ENCODE measurements at regions not wholly inside any gene's neighbourhood (a gene's known extent, or its start where the extent isn't known, plus 50 kb on each side); places are given as distances from the start of the nearest gene placed in this dataset.

- no peak for DNase-seq (ENCODE audit: low read depth)
Measured at GRCh38 chr6:99219788-99220187, 129.7 kb downstream of the FAXC start.

- DNase-seq (ENCODE audit: low read depth) = no peak
Measured at GRCh38 chr6:99216959-99217358, 132.5 kb downstream of the FAXC start.

GRCh38 chr6:99195986-99196655 is 153.4 kb downstream of the FAXC start:
- no peak for DNase-seq (ENCODE audit: low read depth)

GRCh38 chr6:99192561-99192960 is 156.9 kb downstream of the FAXC start:
- no peak for DNase-seq (ENCODE audit: low read depth)

GRCh38 chr6:99189823-99190721 is 159.4 kb downstream of the FAXC start:
- DNase-seq (ENCODE audit: low read depth) = peak; percentile 27

GRCh38 chr6:99187429-99187828 is 162.0 kb downstream of the FAXC start:
- no peak for DNase-seq (ENCODE audit: low read depth)

GRCh38 chr6:99186417-99186816 is 163.1 kb downstream of the FAXC start:
- DNase-seq (ENCODE audit: low read depth) = no peak

GRCh38 chr6:99185525-99185924 is 163.9 kb downstream of the FAXC start:
- no peak for DNase-seq (ENCODE audit: low read depth)

- no peak for DNase-seq (ENCODE audit: low read depth)
Measured at GRCh38 chr6:99184696-99185095, 164.8 kb downstream of the FAXC start.

GRCh38 chr6:99183066-99183465 is 166.4 kb downstream of the FAXC start:
- no peak for DNase-seq (ENCODE audit: low read depth)

- DNase-seq (ENCODE audit: low read depth) = no peak
Measured at GRCh38 chr6:99181174-99181573, 168.3 kb downstream of the FAXC start.

GRCh38 chr6:99178168-99178567 is 171.3 kb downstream of the FAXC start:
- no peak for DNase-seq (ENCODE audit: low read depth)

GRCh38 chr6:99177736-99178135 is 171.7 kb downstream of the FAXC start:
- no peak for DNase-seq (ENCODE audit: low read depth)

- no peak for DNase-seq (ENCODE audit: low read depth)
Measured at GRCh38 chr6:99165838-99166237, 183.6 kb downstream of the FAXC start.

- DNase-seq (ENCODE audit: low read depth) = no peak
Measured at GRCh38 chr6:99152347-99152643, 197.2 kb downstream of the FAXC start.

GRCh38 chr6:99151634-99152346 is 197.7 kb downstream of the FAXC start:
- DNase-seq (ENCODE audit: low read depth) = peak; percentile 40

GRCh38 chr6:99148761-99149160 is 200.7 kb downstream of the FAXC start:
- DNase-seq (ENCODE audit: low read depth) = no peak

GRCh38 chr6:99148111-99148510 is 200.4 kb upstream of the FBXL4 start:
- no peak for DNase-seq (ENCODE audit: low read depth)

GRCh38 chr6:99147206-99147605 is 199.5 kb upstream of the FBXL4 start:
- no peak for DNase-seq (ENCODE audit: low read depth)

- DNase-seq (ENCODE audit: low read depth) = no peak
Measured at GRCh38 chr6:99146711-99147110, 199.0 kb upstream of the FBXL4 start.

- DNase-seq (ENCODE audit: low read depth) = no peak
Measured at GRCh38 chr6:99145738-99146137, 198.0 kb upstream of the FBXL4 start.

- no peak for DNase-seq (ENCODE audit: low read depth)
Measured at GRCh38 chr6:99143108-99143861, 195.5 kb upstream of the FBXL4 start.

All from activated T-cell treated with anti-CD3 and anti-CD28 coated beads for 48 hours (primary cell).